Cardiac fibroblast (primary cell): ENCODE measurements at regions not wholly inside any gene's neighbourhood (a gene's known extent, or its start where the extent isn't known, plus 50 kb on each side); places are given as distances from the start of the nearest gene placed in this dataset.
"Not testable (repeated sequence)": the region's sequence is repeated elsewhere in the genome, so short reads cannot be mapped to it uniquely, and the experiment has no call there.

Experiments used
- DNase-seq, 2 donors: peaks; one replicate each; pipeline versions ENCODE4 v3.0.0 to v3.0.0-alpha.2; 2010; ENCODE audit warnings: low read depth in 2 of 2
- H3K4me3 ChIP-seq, 2 donors: replicated peaks in 1 of 2; 1 replicate in 1 of 2; 2 replicates in 1 of 2; pipeline ENCODE4 v1.5.1; 2011; ENCODE audit warnings: low read depth in 2 of 2, low read length in 2 of 2, mild to moderate bottlenecking in 2 of 2, moderate library complexity in 1 of 2
- TF ChIP-seq, protein P1 (sequence below): IDR thresholded peaks from one replicate; pipeline ENCODE4 v1.5.1; 2011; ENCODE audit warnings: low read depth, mild to moderate bottlenecking, low read length, inconsistent platforms

DNA sequence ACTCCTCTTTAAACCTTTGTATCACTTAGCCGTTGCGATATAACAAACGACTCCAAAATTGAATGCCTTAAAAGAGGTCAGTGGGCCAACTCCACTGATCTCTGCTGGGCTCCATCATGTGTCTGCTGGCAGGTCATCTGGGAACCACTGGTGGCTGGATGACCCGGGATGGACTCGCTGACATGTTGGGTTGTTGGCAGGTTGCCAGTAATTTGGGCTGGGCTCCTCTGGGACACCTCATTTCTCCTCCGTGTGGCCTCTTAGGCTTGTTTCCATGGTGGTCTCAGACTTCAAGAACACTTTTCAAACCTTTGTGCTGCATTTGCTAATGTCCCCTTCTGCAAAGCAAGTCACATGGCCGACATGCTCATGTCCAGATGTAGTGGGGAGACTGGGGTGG is 139.3 kb upstream of the POU3F1 start:
- no peak for DNase-seq
- TF ChIP-seq, protein P1, sequence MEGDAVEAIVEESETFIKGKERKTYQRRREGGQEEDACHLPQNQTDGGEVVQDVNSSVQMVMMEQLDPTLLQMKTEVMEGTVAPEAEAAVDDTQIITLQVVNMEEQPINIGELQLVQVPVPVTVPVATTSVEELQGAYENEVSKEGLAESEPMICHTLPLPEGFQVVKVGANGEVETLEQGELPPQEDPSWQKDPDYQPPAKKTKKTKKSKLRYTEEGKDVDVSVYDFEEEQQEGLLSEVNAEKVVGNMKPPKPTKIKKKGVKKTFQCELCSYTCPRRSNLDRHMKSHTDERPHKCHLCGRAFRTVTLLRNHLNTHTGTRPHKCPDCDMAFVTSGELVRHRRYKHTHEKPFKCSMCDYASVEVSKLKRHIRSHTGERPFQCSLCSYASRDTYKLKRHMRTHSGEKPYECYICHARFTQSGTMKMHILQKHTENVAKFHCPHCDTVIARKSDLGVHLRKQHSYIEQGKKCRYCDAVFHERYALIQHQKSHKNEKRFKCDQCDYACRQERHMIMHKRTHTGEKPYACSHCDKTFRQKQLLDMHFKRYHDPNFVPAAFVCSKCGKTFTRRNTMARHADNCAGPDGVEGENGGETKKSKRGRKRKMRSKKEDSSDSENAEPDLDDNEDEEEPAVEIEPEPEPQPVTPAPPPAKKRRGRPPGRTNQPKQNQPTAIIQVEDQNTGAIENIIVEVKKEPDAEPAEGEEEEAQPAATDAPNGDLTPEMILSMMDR, result no peak
- H3K4me3 ChIP-seq, result no peak overlapping the region

DNA sequence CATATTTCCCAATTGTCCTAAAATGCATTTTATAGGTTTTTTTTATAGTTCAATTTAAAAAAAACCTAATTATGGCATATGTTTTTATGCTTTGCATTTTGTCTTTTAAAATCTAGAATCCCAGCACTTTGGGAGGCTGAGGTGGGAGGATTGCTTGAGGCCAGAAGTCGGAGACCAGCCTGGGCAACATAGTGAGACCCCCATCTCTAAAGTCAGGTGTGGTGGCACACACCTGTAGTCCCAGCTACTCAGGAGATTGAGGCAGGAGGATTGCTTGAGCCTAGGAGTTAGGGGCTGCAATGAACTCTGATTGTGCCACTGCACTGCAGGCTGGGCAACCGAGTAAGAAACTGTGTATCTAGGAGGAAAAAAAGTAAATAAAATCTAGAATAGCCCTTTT is 137.2 kb upstream of the POU3F1 start:
- DNase-seq, result no peak
- no peak overlapping the region for H3K4me3 ChIP-seq
- TF ChIP-seq, protein P1, result no peak

DNA sequence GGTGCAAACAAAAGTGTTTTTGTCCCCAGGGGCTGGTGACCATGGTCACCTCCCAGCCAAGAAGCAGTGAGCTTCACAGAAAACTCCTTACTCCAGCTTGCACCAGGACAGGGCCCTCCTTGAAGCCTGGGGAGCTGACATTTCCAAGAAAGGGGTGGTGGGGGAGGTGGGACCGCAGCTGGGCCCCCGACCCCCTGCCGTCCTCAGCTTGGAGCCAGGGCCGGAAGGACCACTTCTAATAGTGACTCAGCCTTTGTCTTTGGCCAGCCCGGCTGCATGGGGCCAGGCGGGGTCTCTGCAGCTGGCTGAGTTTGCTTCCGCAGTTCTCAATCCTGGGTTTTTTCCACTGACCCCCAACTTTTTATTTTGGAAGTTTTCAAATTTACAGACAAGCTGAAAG is 136.5 kb upstream of the POU3F1 start:
- TF ChIP-seq, protein P1, result no peak
- no peak overlapping the region for H3K4me3 ChIP-seq
- DNase-seq, result no peak

DNA sequence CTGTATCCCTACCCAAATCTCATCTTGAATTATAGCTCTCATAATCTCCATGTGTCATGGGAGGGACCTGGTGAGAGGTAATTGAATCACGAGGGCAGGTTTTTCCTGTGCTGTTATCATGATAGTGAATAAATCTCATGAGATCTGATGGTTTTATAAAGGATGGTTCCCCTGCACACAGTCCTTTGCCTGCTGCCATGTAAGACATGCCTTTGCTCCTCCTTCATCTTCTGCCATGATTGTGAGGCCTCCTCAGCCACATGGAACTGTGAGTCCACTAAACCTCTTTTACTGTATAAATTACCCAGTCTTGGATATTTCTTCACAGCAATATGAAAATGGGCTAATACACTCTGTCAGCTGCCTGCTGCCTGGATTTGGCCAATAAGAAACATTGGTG is 133.8 kb upstream of the POU3F1 start:
- DNase-seq, H3K4me3 ChIP-seq: not testable (repeated sequence)

DNA sequence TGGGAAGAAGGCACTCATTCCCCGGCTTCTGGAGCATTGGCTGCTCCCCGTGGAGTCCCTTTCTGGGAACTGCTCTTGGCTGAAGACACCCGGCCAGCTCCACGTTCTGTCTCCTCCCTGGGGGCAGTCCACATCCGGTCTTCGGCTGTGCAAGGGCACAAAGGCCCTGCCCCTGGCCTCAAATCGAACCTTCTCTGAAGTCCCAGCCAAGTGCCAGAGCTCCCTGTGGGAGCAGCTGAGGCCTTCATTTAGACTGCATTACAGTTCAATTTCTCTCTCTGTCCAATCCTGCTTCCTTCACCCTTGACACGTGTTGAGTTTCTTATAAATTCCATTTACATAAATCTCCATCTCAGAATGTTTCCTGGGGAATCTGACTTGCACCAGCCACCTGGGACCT is 132.9 kb upstream of the POU3F1 start:
- no peak for DNase-seq
- TF ChIP-seq, protein P1, result no peak
- no peak overlapping the region for H3K4me3 ChIP-seq

DNA sequence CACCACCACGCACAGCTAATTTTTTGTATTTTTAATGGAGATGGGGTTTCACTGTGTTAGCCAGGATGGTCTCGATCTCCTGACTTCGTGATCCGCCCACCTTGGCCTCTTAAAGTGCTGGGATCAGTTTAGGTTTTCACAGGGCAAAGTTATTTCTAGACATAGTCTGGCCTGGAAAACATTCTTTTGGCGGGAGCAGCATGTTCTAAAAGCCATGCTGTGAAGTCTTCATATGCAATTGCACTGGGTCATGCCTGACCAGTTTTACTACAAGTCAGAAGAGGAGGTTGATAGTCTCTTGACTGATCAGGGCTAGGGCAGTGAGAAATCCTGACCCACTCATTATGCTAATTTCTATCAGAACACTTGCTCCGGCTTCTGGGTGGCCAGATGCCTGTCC is 131.6 kb upstream of the POU3F1 start:
- no peak overlapping the region for H3K4me3 ChIP-seq
- no peak for DNase-seq
- TF ChIP-seq, protein P1, result no peak

DNA sequence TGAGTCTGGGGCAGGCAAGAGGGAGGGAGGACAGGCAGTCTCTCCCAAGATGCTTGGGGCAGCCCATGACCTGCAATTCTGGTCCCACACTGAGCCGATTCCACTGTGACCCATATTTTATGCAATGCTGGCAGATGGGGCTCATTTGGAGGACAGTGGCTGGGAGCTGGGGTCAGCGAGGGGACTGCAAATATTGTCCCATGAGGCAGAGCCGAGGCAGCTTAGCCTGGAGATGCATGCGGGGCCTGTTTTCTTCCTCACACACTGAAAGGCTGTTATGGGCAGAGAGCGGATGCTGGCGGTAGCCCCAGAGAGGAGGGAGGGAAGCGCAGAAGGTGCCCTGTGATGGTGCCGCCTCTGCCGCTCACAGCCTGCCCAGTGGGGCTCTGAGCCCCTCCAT is 128.5 kb upstream of the POU3F1 start:
- no peak overlapping the region for H3K4me3 ChIP-seq
- no peak for DNase-seq
- TF ChIP-seq, protein P1, result no peak
